Cardiac fibroblast (primary cell): ENCODE measurements at regions not wholly inside any gene's neighbourhood (a gene's known extent, or its start where the extent isn't known, plus 50 kb on each side); places are given as distances from the start of the nearest gene placed in this dataset.
A peak's percentile ranks its signal among the peaks of the same experiment; 100 is the strongest.

ENCODE experiments used
- DNase-seq, 2 donors: peaks; one replicate each; pipeline versions ENCODE4 v3.0.0 to v3.0.0-alpha.2; 2010; ENCODE audit warnings: low read depth in 2 of 2
- H3K4me3 ChIP-seq, 2 donors: replicated peaks in 1 of 2; 1 replicate in 1 of 2; 2 replicates in 1 of 2; pipeline ENCODE4 v1.5.1; 2011; ENCODE audit warnings: low read depth in 2 of 2, low read length in 2 of 2, mild to moderate bottlenecking in 2 of 2, moderate library complexity in 1 of 2
- TF ChIP-seq, protein P1 (sequence below): IDR thresholded peaks from one replicate; pipeline ENCODE4 v1.5.1; 2011; ENCODE audit warnings: low read depth, mild to moderate bottlenecking, low read length, inconsistent platforms

DNA sequence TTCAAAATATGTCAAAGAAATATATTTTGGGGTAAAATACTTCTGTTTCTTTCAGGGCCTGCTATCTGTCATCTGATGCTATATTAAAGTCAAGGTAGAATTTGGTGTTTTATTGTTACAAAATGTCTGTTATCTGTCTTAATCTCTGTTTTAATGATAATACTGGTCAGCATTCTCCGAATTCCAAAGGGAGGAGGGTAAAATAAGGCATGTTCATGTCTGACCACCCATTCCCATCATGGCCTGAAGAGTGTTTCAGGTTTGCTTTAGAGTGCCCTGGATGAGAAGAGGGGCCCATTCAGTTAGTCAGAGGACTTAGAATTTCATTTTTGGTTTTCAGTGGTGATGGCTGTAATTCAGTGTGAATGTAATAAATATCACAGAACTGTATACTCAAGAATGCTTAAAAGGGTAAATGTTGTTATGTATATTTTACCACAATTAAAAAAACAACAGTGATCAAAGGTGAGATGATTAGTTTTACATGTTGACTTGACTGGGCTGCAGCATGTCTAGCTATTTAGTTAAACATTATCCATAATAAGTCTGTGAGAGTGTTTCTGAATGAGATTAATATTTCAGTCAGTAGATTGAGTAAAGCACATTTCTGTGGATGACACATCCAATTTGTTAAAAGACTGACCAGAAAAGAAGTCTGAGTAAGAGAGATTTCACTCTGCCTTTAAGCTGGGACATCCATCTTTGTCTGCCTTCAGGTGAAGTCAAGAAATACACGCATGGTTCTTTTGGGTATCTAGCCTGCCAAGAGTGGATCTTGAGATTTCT lies 467.9 kb upstream of the SYT4 start:
- no peak overlapping the region for H3K4me3 ChIP-seq
- peak in 1 of 2 donors; percentile 2 for DNase-seq
- TF ChIP-seq, protein P1, sequence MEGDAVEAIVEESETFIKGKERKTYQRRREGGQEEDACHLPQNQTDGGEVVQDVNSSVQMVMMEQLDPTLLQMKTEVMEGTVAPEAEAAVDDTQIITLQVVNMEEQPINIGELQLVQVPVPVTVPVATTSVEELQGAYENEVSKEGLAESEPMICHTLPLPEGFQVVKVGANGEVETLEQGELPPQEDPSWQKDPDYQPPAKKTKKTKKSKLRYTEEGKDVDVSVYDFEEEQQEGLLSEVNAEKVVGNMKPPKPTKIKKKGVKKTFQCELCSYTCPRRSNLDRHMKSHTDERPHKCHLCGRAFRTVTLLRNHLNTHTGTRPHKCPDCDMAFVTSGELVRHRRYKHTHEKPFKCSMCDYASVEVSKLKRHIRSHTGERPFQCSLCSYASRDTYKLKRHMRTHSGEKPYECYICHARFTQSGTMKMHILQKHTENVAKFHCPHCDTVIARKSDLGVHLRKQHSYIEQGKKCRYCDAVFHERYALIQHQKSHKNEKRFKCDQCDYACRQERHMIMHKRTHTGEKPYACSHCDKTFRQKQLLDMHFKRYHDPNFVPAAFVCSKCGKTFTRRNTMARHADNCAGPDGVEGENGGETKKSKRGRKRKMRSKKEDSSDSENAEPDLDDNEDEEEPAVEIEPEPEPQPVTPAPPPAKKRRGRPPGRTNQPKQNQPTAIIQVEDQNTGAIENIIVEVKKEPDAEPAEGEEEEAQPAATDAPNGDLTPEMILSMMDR: no peak

DNA sequence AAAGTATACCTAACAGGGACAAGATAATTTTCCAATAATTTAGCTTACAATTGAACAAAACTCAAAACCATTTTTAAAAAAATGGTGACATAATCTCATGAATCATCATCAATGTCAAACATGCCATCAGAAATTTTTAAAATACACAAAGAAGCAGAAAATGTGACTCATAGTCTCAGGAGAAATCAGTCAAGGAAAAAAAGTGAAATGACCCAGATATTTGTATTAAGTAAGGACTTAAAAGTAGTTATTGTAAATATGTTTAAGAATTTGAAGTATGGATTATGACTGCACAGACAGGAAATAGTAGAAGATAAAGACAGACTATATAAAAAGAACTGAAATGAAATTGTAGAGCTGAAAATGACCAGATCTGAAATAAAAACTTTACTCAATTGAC lies 473.9 kb upstream of the SYT4 start:
- H3K4me3 ChIP-seq: no peak overlapping the region
- TF ChIP-seq, protein P1: no peak
- DNase-seq: peak in 1 of 2 donors; percentile 84

DNA sequence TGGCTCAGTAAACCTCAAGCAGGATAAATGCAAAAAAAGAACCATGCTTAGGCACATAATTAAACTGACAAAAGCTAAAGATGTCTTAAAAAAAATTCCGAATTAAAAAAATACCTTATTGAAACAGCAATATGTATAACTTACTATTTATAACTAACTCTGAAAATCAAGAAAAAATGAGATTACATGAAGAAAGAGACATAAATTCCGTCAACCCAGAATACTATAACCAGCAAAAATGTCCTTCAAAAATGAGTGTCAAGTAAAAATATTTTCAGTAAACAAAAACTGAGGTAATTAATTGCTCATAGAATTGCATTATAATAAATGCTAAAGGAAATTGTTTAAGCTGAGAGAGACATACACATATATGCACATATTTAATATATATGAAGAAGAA lies 474.5 kb upstream of the SYT4 start:
- H3K4me3 ChIP-seq: no peak overlapping the region
- DNase-seq: no peak

DNA sequence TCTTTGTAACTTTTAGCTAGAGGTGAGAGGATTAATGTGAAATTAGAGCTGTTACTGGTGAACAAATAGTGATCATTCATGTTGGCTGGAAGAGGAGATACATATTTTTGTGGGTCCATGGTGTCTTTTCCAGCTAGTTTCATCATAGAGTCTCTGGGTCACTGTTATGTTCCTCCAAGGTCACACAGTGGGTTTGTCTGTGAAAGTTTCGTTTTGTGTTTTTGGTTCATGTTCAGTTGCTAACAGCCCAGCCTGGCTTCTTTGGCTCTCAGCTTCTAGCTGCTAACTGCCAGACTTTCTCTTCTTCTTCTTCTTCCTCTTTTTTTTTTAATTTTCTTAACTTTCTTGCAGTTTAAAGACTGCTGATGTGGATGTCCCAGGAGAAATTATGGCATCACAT lies 480.0 kb upstream of the SYT4 start:
- no peak for DNase-seq
- TF ChIP-seq, protein P1: no peak
- no peak overlapping the region for H3K4me3 ChIP-seq

More for the DNA sequence above, 474.5 kb upstream of the SYT4 start:
- TF ChIP-seq, protein P1: no peak

DNA sequence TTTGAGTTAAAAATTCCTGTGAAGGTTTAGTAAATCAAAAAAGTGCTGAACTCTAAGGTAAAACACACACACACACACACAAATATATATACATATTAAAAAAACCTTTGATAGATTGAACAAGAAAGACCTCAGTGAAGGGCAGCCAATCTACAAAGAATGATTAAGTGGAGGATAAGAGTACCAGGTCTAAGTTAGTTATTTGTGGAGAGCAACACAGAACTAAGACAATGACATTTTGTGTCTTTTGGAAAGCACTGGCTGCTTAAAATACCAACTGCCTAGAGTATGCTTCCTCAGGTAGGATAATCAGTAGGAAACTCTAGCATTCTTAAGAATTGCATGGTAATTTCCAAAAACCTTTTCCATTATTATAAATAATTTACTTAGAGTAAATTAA lies 481.4 kb upstream of the SYT4 start:
- no peak overlapping the region for H3K4me3 ChIP-seq
- TF ChIP-seq, protein P1: no peak
- DNase-seq: no peak

DNA sequence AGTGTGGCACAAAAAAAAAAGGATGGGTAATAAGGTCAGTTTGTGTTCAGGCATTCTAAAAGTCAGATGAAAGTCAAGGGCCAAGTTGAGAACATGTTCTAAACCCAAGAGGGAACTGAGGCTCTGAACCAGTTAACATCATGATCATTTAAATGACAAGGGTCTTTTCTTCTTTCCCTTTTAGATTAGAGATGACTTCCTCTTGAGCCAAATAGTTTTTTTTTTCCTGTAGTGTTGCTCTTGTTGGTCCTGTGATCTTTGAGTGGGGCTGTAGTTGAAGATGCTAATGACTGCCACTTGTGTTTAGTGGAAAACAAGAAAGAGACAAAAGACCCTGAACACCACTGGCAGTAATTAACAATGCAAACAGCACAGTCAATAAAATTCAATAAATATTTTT lies 482.7 kb upstream of the SYT4 start:
- H3K4me3 ChIP-seq: no peak overlapping the region
- DNase-seq: no peak
- TF ChIP-seq, protein P1: no peak
